SK-N-SH (cell line): ENCODE measurements at regions not wholly inside any gene's neighbourhood (a gene's known extent, or its start where the extent isn't known, plus 50 kb on each side); places are given as distances from the start of the nearest gene placed in this dataset.

ENCODE experiments used
- CTCF ChIA-PET: fragments of 300-600, 350-600 bp; formaldehyde crosslinking; extraction: SDS; loops from one replicate; lab custom pipeline; 2021; lab: Yijun Ruan, JAX
- POLR2A ChIA-PET: fragments of 350-600 bp; sonication (Branson Sonifier 250); formaldehyde crosslinking; extraction: SDS; loops from one replicate; lab custom pipeline; 2020; ENCODE audit warnings: antibody characterized with exemption, inconsistent platforms; lab: Yijun Ruan, JAX
- DNase-seq: peaks from one replicate; pipeline ENCODE4 v3.0.0; 2012
- H2AFZ ChIP-seq: fragments of 200-600 bp; sonication (generic); 2 replicates; pipeline ENCODE4 v1.8.1; 2016; ENCODE audit warnings: antibody characterized with exemption, mild to moderate bottlenecking, low read depth
- H3F3A ChIP-seq: fragments of 200-600 bp; sonication (generic); replicated peaks from 2 replicates; pipeline ENCODE3; 2016; ENCODE audit warnings: antibody characterized with exemption, mild to moderate bottlenecking; ENCODE audit not compliant: insufficient read depth
- H3K27ac ChIP-seq, 2 experiments: fragments of 200-500 bp in 1 of 2; fragments of 200-600 bp in 1 of 2; sonication (Bioruptor generic) in 1 of 2; sonication (generic), shearing (Covaris generic) in 1 of 2; 2 replicates each; pipeline versions ENCODE4 v1.5.1 to v1.6.1; 2014 to 2016; ENCODE audit warnings: low read depth in 2 of 2, inconsistent platforms in 1 of 2, low read length in 1 of 2, mild to moderate bottlenecking in 1 of 2, mixed read lengths in 1 of 2
- H3K27me3 ChIP-seq: fragments of 200-600 bp; sonication (generic), shearing (Covaris generic); 2 replicates; pipeline ENCODE4 v1.6.1; 2016; ENCODE audit warnings: mixed run types; ENCODE audit not compliant: insufficient read depth
- H3K36me3 ChIP-seq, 2 experiments: fragments of 200-500 bp in 1 of 2; fragments of 200-600 bp in 1 of 2; sonication (Bioruptor generic) in 1 of 2; sonication (generic) in 1 of 2; replicated peaks in 1 of 2; 2 replicates each; pipeline versions ENCODE3 to v1.5.1; 2014 to 2016; ENCODE audit warnings: low read length in 1 of 2, mild to moderate bottlenecking in 1 of 2; ENCODE audit not compliant: insufficient read depth in 2 of 2, control insufficient read depth in 1 of 2
- H3K4me1 ChIP-seq, 2 experiments: fragments of 200-500 bp in 1 of 2; fragments of 200-600 bp in 1 of 2; sonication (Bioruptor generic) in 1 of 2; sonication (generic), shearing (Covaris generic) in 1 of 2; 2 replicates each; pipeline versions ENCODE4 v1.5.1 to v1.6.1; 2014 to 2016; ENCODE audit warnings: low read depth in 1 of 2, low read length in 1 of 2, mixed run types in 1 of 2; ENCODE audit not compliant: insufficient read depth in 2 of 2, control insufficient read depth in 1 of 2
- H3K4me2 ChIP-seq: fragments of 200-600 bp; sonication (generic), shearing (Covaris generic); 2 replicates; pipeline ENCODE4 v1.6.1; 2017; ENCODE audit warnings: mixed run types
- H3K4me3 ChIP-seq, 2 experiments: fragments of 200-500 bp in 1 of 2; fragments of 200-600 bp in 1 of 2; sonication (Bioruptor generic) in 1 of 2; sonication (generic), shearing (Covaris generic) in 1 of 2; 2 replicates each; pipeline versions ENCODE4 v1.5.1 to v1.8.1; 2014 to 2016; ENCODE audit warnings: low read depth in 2 of 2, inconsistent platforms in 1 of 2, low read length in 1 of 2, mild to moderate bottlenecking in 1 of 2, mixed read lengths in 1 of 2, moderate library complexity in 1 of 2
- H3K79me2 ChIP-seq: fragments of 200-600 bp; sonication (generic); 2 replicates; pipeline ENCODE4 v1.8.1; 2017; ENCODE audit warnings: mild to moderate bottlenecking; ENCODE audit not compliant: insufficient read depth
- H3K9ac ChIP-seq: fragments of 200-600 bp; sonication (generic); 2 replicates; pipeline ENCODE4 v1.6.1; 2017; ENCODE audit warnings: mixed run types
- H3K9me2 ChIP-seq: fragments of 200-600 bp; sonication (generic); 2 replicates; pipeline ENCODE4 v1.6.1; 2017; ENCODE audit warnings: mixed run types
- H3K9me3 ChIP-seq: fragments of 200-600 bp; sonication (generic); 2 replicates; pipeline ENCODE4 v1.6.1; 2017; ENCODE audit warnings: mixed run types, mild to moderate bottlenecking, moderate library complexity
- H4K20me1 ChIP-seq: fragments of 200-600 bp; sonication (generic); 2 replicates; pipeline ENCODE4 v1.6.1; 2017; ENCODE audit warnings: mild to moderate bottlenecking, mixed run types; ENCODE audit not compliant: insufficient read depth
- CTCF ChIP-seq: fragments of 200-600 bp; sonication (generic); IDR thresholded peaks from 2 replicates; pipeline ENCODE4 v1.6.1; 2017; ENCODE audit warnings: antibody characterized with exemption, mild to moderate bottlenecking, moderate library complexity
- EP300 ChIP-seq, 2 experiments: IDR thresholded peaks; 2 replicates each; pipeline versions ENCODE4 v1.4.0 to v1.6.1; 2012; ENCODE audit warnings: borderline replicate concordance in 1 of 2, low read depth in 1 of 2, low read length in 1 of 2
- EZH2phosphoT487 ChIP-seq: fragments of 200-600 bp; sonication (generic); IDR thresholded peaks from 2 replicates; pipeline ENCODE4 v1.6.1; 2017; ENCODE audit warnings: low read depth, mixed run types, mild to moderate bottlenecking, antibody characterized with exemption, moderate library complexity, borderline replicate concordance
- FOSL2 ChIP-seq: IDR thresholded peaks from 2 replicates; pipeline ENCODE4 v1.4.0; 2012; ENCODE audit warnings: low read depth, mild to moderate bottlenecking, moderate library complexity, borderline replicate concordance
- FOXJ3 ChIP-seq: sonication (generic); formaldehyde crosslinking; IDR thresholded peaks from 2 replicates; pipeline ENCODE4 v1.5.1; 2020; ENCODE audit warnings: mild to moderate bottlenecking, missing genetic modification reagents
- FOXM1 ChIP-seq: IDR thresholded peaks from 2 replicates; pipeline ENCODE4 v1.4.0; 2012; ENCODE audit warnings: low read depth, mild to moderate bottlenecking
- GATA2 ChIP-seq: sonication (generic); formaldehyde crosslinking; IDR thresholded peaks from 2 replicates; pipeline ENCODE4 v1.5.0; 2020; ENCODE audit warnings: mild to moderate bottlenecking, missing genetic modification reagents
- JUND ChIP-seq: IDR thresholded peaks from 2 replicates; pipeline ENCODE4 v1.4.0; 2012
- MAX ChIP-seq: IDR thresholded peaks from 2 replicates; pipeline ENCODE4 v1.4.0; 2012; ENCODE audit warnings: low read depth
- MXI1 ChIP-seq: IDR thresholded peaks from 2 replicates; pipeline ENCODE4 v1.6.1; 2012; ENCODE audit warnings: mild to moderate bottlenecking, low read depth, low read length, improper control_type of control experiment
- NFIC ChIP-seq: IDR thresholded peaks from 2 replicates; pipeline ENCODE4 v1.4.0; 2012; ENCODE audit warnings: borderline replicate concordance
- NRF1 ChIP-seq: IDR thresholded peaks from 2 replicates; pipeline ENCODE4 v1.6.1; 2012; ENCODE audit warnings: low read depth, mild to moderate bottlenecking, low read length
- POLR2AphosphoS5 ChIP-seq: IDR thresholded peaks from 2 replicates; pipeline ENCODE4 v1.6.1; 2012; ENCODE audit warnings: low read depth, low read length
- RAD21 ChIP-seq: IDR thresholded peaks from 2 replicates; pipeline ENCODE4 v1.6.1; 2012; ENCODE audit warnings: mild to moderate bottlenecking, low read length
- REST ChIP-seq: IDR thresholded peaks from 2 replicates; pipeline ENCODE4 v1.6.1; 2012; ENCODE audit warnings: mild to moderate bottlenecking, low read depth, low read length, moderate library complexity
- RFX5 ChIP-seq: IDR thresholded peaks from 2 replicates; pipeline ENCODE4 v1.6.1; 2012; ENCODE audit warnings: mild to moderate bottlenecking, improper control_type of control experiment, low read length
- RXRA ChIP-seq: IDR thresholded peaks from 2 replicates; pipeline ENCODE4 v1.4.0; 2012; ENCODE audit warnings: low read depth, mild to moderate bottlenecking, borderline replicate concordance
- SIN3A ChIP-seq: IDR thresholded peaks from 2 replicates; pipeline ENCODE4 v1.6.1; 2012; ENCODE audit warnings: low read depth, mild to moderate bottlenecking, low read length, moderate library complexity, borderline replicate concordance
- SMC3 ChIP-seq: IDR thresholded peaks from 2 replicates; pipeline ENCODE4 v1.6.1; 2012; ENCODE audit warnings: low read depth, low read length, improper control_type of control experiment
- TCF12 ChIP-seq: IDR thresholded peaks from 2 replicates; pipeline ENCODE4 v1.4.0; 2012
- YY1 ChIP-seq: IDR thresholded peaks from 2 replicates; pipeline ENCODE4 v1.4.0; 2012; ENCODE audit warnings: low read depth, mild to moderate bottlenecking
- WGBS: methylation state at CpG from one replicate; pipeline ENCODE4 v1.1.6; 2017; ENCODE audit warnings: low lambda C conversion rate; 5-methylcytosine and 5-hydroxymethylcytosine counted together

GRCh38 chr18:5717256-5717655 lies 173.5 kb upstream of the EPB41L3 start:
- no peak overlapping the region for H2AFZ ChIP-seq
- H3K9ac ChIP-seq: no peak overlapping the region
- DNase-seq: no peak
- no peaks in the 10 kb centered on the region for H4K20me1 ChIP-seq
- no peaks in the 10 kb centered on the region for H3F3A ChIP-seq
- H3K27me3 ChIP-seq: no peaks in the 10 kb centered on the region
- no peaks in the 10 kb centered on the region for H3K36me3 ChIP-seq
- no peaks in the 10 kb centered on the region for H3K9me3 ChIP-seq
- no peaks in the 10 kb centered on the region for H3K9me2 ChIP-seq
- peaks cover 0 to 3% of the 10 kb centered on the region in 2 experiments; a peak in 1 of 4 replicates for H3K4me1 ChIP-seq
- no peak overlapping the region for H3K27ac ChIP-seq
- ChIA-PET POLR2A (no interaction called here), CTCF (no interaction called here)
- H3K4me3 ChIP-seq: no peak overlapping the region
- TF ChIP-seq POLR2AphosphoS5 (no peak), SMC3 (no peak), EP300 (IDR thresholded peaks at IDR 0.05; ENCODE audit: borderline replicate concordance in 1 of 2, low read depth in 1 of 2, low read length in 1 of 2) (no peak), RAD21 (no peak), EZH2phosphoT487 (no peak), FOXM1 (no peak), SIN3A (no peak), MXI1 (no peak), MAX (no peak), FOXJ3 (CRISPR knock-in tag) (no peak), FOSL2 (no peak), JUND (no peak), RFX5 (no peak), NRF1 (no peak), GATA2 (CRISPR knock-in tag) (no peak)
- H3K4me2 ChIP-seq: no peak overlapping the region
- H3K79me2 ChIP-seq: no peaks in the 10 kb centered on the region

GRCh38 chr18:5710676-5711075 lies 166.9 kb upstream of the EPB41L3 start:
- no peaks in the 10 kb centered on the region for H3K79me2 ChIP-seq
- H2AFZ ChIP-seq: no peak overlapping the region
- H3K9ac ChIP-seq: no peak overlapping the region
- ChIA-PET CTCF (no interaction called here), POLR2A (no interaction called here)
- no peak for DNase-seq
- WGBS: 9% methylated on average over 2 of the region's 2 CpGs
- no peak overlapping the region for H3K27ac ChIP-seq
- no peaks in the 10 kb centered on the region for H3K27me3 ChIP-seq
- no peaks in the 10 kb centered on the region for H3K36me3 ChIP-seq
- no peak overlapping the region for H3K4me2 ChIP-seq
- H3F3A ChIP-seq: no peaks in the 10 kb centered on the region
- H3K9me2 ChIP-seq: no peaks in the 10 kb centered on the region
- TF ChIP-seq CTCF (no peak), RFX5 (no peak), NFIC (no peak), RXRA (no peak), MXI1 (no peak), TCF12 (no peak), GATA2 (CRISPR knock-in tag) (no peak), POLR2AphosphoS5 (no peak), YY1 (no peak), SMC3 (no peak), REST (no peak), FOXM1 (no peak)
- no peaks in the 10 kb centered on the region for H3K4me1 ChIP-seq
- H4K20me1 ChIP-seq: no peaks in the 10 kb centered on the region
- no peak overlapping the region for H3K4me3 ChIP-seq
- H3K9me3 ChIP-seq: no peaks in the 10 kb centered on the region
